ENCODE measurements at regions not wholly inside any gene's neighbourhood (a gene's known extent, or its start where the extent isn't known, plus 50 kb on each side); places are given as distances from the start of the nearest gene placed in this dataset.

DNA sequence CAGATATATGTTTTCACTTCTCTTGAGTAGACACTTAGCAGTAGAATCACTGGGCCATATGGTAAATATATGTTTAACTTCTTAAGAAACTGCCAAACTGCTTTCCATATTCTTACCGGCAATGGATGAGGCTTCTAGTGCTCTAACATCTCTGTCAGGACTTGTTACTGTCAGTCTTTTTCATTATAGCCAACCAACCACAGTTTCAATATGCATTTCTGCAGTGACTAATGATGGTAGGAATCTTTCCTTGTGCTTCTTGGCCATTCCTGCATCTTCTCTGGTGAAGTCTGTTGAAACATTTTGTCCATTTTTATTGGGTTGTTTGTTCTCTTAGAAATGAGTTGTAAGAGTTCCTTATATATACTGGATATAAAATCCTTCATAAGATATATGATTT lies 66.0 kb upstream of the SYNDIG1 start:
- TF ChIP-seq, protein P1, sequence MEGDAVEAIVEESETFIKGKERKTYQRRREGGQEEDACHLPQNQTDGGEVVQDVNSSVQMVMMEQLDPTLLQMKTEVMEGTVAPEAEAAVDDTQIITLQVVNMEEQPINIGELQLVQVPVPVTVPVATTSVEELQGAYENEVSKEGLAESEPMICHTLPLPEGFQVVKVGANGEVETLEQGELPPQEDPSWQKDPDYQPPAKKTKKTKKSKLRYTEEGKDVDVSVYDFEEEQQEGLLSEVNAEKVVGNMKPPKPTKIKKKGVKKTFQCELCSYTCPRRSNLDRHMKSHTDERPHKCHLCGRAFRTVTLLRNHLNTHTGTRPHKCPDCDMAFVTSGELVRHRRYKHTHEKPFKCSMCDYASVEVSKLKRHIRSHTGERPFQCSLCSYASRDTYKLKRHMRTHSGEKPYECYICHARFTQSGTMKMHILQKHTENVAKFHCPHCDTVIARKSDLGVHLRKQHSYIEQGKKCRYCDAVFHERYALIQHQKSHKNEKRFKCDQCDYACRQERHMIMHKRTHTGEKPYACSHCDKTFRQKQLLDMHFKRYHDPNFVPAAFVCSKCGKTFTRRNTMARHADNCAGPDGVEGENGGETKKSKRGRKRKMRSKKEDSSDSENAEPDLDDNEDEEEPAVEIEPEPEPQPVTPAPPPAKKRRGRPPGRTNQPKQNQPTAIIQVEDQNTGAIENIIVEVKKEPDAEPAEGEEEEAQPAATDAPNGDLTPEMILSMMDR (conservative IDR thresholded peaks at IDR 0.05), result no peak
- no peak for TF ChIP-seq EZH2 (IDR thresholded peaks at IDR 0.05; ENCODE audit: low read depth)
